ENCODE measurements at regions not wholly inside any gene's neighbourhood (a gene's known extent, or its start where the extent isn't known, plus 50 kb on each side); places are given as distances from the start of the nearest gene placed in this dataset.

DNA sequence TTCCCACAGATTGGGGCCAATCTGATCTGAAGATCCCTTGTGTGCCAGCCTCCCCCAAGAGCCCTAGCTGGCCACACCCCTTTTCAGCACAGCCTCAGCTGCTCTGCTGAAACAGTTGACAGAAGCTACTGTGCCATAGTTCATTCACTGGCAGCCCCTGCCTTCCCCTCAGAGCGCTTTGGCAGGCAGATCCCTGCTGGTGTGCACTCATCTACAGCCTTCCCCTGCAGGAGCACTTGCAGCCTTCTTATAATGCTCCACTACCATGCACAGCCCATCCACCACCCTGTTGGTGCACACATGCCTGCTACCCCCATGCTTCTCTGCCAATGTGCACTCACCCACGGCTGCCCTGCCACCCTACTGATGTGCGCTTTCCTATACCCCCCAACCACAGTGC, 471.3 kb downstream of the MTRR start:
- H3K36me3 ChIP-seq = no peaks in the 10 kb centered on the region
- DNase-seq (no peak), ATAC-seq (no peak)
- peaks cover 0 to 7% (median 0%) of the 10 kb centered on the region in 11 donors for H3K9me3 ChIP-seq
- TF ChIP-seq CTCF (IDR thresholded peaks at IDR 0.05) = no peak
- WGBS, 2 donors = 73 to 85% methylated on average over 3 of the region's 3 CpGs
- no peaks in the 10 kb centered on the region for H3K4me1 ChIP-seq
- no peak overlapping the region for H3K4me3 ChIP-seq
- intact Hi-C loops (cut with DNase I) = no loop called here
- H3K27me3 ChIP-seq = no peaks in the 10 kb centered on the region
- H3K27ac ChIP-seq = no peak overlapping the region

DNA sequence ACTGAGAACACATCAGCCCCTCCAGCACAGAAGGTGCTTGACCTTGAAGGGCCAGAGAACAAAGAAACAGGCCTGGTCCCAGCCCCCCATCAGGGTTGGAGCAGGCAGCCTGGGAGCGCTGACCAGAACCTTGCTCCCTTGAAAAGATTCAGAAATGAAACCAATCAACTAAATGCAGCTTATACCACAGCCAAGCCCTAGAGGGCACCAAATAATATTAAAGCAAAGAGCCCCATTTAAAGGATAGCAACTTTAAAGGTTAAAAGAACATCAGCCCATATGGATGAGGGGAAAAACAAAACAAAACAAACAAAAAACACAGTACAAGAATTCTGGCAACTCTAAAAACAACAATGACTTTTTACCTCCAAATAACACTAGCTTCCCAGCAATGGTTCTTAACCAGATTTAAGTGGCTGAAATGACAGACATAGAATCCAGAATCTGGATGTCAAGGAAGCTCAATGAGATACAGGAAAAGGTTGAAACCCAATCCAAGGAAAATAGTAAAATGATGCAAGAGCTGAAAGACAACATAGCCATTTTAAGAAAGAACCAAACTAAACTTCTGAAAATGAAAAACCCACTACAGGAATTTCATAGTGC, 471.9 kb downstream of the MTRR start:
- Histone ChIP-seq H3K36me3 (no peaks in the 10 kb centered on the region), H3K4me1 (no peaks in the 10 kb centered on the region), H3K27ac (no peak overlapping the region), H3K9me3 (peaks cover 0 to 4% (median 0%) of the 10 kb centered on the region in 11 donors), H3K4me3 (no peak overlapping the region), H3K27me3 (no peaks in the 10 kb centered on the region)
- DNase-seq (no peak), ATAC-seq (peak in 1 of 8 donors; percentile 11)
- intact Hi-C loops (cut with DNase I) = no loop called here
- peak in 8 of 9 donors; percentile 17 to 65 (median 47) for TF ChIP-seq CTCF (IDR thresholded peaks at IDR 0.05)
- WGBS, 2 donors = 44 to 50% methylated on average over 1 of the region's 1 CpG

GRCh38 chr5:8341406-8341805, 472.5 kb downstream of the MTRR start:
- Histone ChIP-seq H3K27me3 (no peaks in the 10 kb centered on the region), H3K4me1 (no peaks in the 10 kb centered on the region), H3K36me3 (no peaks in the 10 kb centered on the region), H3K9me3 (peaks cover 0 to 4% (median 0%) of the 10 kb centered on the region in 11 donors), H3K27ac (no peak overlapping the region), H3K4me3 (no peak overlapping the region)
- no peak for TF ChIP-seq CTCF (IDR thresholded peaks at IDR 0.05)
- intact Hi-C loops (cut with DNase I) = no loop called here
- ATAC-seq = no peak
- WGBS, 2 donors = 47 to 66% methylated on average over 4 of the region's 4 CpGs
- no peak for DNase-seq

DNA sequence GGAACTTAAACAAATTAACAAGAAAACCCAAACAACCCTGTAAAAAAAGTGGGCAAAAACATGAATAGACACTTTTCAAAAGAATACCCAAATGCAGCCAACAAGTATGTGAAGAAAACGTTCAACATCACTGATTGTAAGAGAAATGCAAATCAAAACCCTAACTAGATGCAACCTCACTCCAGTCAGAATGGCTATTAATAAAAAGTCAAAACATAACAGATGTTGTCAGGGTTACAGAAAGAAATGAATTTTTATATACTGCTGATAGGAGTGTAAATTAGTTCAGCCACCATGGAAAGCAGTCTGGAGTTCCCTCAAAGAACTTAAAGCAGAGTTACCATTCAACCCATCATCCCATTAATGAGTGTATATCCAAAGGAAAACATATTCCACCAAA, 479.0 kb downstream of the MTRR start:
- ATAC-seq = no peak
- WGBS, 2 donors = 54 to 55% methylated on average over 1 of the region's 1 CpG
- no peaks in the 10 kb centered on the region for H3K4me1 ChIP-seq
- H3K4me3 ChIP-seq = no peak overlapping the region
- H3K9me3 ChIP-seq = peaks cover 0 to 15% (median 0%) of the 10 kb centered on the region in 11 donors
- intact Hi-C loops (cut with DNase I) = no loop called here
- no peak for DNase-seq
- no peak overlapping the region for H3K27ac ChIP-seq
- H3K27me3 ChIP-seq = no peaks in the 10 kb centered on the region
- no peak for TF ChIP-seq CTCF (IDR thresholded peaks at IDR 0.05)
- H3K36me3 ChIP-seq = no peaks in the 10 kb centered on the region

All from heart right ventricle (tissue), 16 donors.